NCI-H2227 (cell line): ENCODE measurements at regions not wholly inside any gene's neighbourhood (a gene's known extent, or its start where the extent isn't known, plus 50 kb on each side); places are given as distances from the start of the nearest gene placed in this dataset.
A peak's percentile ranks its signal among the peaks of the same experiment; 100 is the strongest.

Experiments
- DNase-seq: peaks from one replicate; lab custom pipeline; 2025; ENCODE audit not compliant: unreplicated experiment; lab: John Stamatoyannopoulos, UW

- no peak for DNase-seq
Measured at GRCh38 chr6:29884261-29884660, 56.6 kb downstream of the HLA-G start.

DNA sequence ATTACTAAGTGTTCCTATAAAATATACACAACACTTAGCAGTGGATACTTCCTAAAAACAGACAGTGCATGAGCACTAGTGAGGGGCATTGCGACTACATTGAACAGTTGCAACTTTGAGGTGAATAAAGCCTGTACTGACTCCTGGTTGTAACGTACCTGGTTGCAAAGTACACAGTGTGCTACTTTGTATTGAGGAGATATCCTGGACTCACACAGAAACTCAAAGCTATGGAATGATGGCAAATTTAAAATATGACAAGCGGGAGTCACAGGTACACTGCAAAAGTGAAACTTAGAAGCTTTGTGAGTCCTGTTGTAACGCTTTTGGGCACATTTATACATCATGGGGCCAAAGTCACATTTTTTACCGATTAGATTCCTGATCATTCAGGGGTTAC is 55.6 kb upstream of the HLA-A start:
- no peak for DNase-seq

DNA sequence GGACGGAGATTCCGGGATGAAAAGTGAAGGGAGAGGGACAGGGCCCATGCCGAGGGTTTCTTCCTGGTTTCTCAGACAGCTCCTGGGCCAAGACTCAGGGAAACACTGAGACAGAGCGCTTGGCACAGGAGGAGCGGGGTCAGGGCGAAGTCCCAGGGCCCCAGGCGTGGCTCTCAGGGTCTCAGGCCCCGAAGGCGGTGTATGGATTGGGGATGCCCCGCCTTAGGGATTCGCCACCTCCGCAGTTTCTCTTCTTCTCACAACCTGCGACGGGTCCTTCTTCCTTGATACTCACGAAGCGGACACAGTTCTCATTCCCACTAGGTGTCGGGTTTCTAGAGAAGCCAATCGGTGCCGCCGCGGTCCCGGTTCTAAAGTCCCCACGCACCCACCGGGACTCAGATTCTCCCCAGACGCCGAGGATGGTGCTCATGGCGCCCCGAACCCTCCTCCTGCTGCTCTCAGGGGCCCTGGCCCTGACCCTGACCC is 55.0 kb upstream of the HLA-A start:
- no peak for DNase-seq

- peak; percentile 57 for DNase-seq
Measured at GRCh38 chr6:29887819-29888776, 54.2 kb upstream of the HLA-A start.
